ENCODE measurements at regions not wholly inside any gene's neighbourhood (a gene's known extent, or its start where the extent isn't known, plus 50 kb on each side); places are given as distances from the start of the nearest gene placed in this dataset.

DNA sequence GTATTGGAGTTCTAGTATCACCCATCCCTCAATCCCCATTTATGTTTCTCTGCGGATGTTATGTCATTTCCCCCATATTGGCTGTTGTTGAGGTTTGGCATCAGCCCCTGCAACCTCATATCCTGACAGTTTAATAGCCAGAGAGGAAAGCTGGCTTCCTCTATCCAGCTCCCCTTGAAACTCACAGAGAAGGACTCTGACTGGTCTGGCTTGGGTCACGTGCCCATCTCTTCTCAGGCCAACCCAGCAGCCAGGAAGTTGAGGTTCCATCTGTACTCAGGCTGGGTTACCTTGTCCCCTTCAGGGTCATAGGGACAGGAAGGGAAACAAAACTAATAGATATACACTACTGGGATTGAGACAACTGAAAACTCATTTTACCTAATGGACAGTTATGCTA is 148.0 kb upstream of the SLC14A2 start:
- POLR2A ChIA-PET (ENCODE audit: low non-redundant PET) = no interaction called here
- H3K4me3 ChIP-seq (ENCODE audit: low read depth, low read length, poor library complexity, severe bottlenecking) = no peak overlapping the region
- H3K27me3 ChIP-seq (replicated peaks; ENCODE audit: insufficient read depth, low read depth, low read length, poor library complexity) = no peaks in the 10 kb centered on the region
- intact Hi-C loops (cut with micrococcal nuclease; ENCODE audit: unreplicated experiment) = no loop called here
- no peaks in the 10 kb centered on the region for H3K4me1 ChIP-seq (ENCODE audit: insufficient read depth, low read length, poor library complexity, severe bottlenecking)
- no peaks in the 10 kb centered on the region for H3K9me3 ChIP-seq (ENCODE audit: low read depth, low read length, poor library complexity, severe bottlenecking)
- H3K36me3 ChIP-seq (ENCODE audit: insufficient read depth, low read length, poor library complexity, severe bottlenecking) = no peaks in the 10 kb centered on the region
- no peak for DNase-seq (ENCODE audit: low spot score)
- BruUV-seq (replicated peaks) = no TSS peak
- H3K27ac ChIP-seq (ENCODE audit: low read depth, low read length, poor library complexity, severe bottlenecking) = no peak overlapping the region
- CTCF ChIA-PET = no interaction called here
- TF ChIP-seq, protein P1, sequence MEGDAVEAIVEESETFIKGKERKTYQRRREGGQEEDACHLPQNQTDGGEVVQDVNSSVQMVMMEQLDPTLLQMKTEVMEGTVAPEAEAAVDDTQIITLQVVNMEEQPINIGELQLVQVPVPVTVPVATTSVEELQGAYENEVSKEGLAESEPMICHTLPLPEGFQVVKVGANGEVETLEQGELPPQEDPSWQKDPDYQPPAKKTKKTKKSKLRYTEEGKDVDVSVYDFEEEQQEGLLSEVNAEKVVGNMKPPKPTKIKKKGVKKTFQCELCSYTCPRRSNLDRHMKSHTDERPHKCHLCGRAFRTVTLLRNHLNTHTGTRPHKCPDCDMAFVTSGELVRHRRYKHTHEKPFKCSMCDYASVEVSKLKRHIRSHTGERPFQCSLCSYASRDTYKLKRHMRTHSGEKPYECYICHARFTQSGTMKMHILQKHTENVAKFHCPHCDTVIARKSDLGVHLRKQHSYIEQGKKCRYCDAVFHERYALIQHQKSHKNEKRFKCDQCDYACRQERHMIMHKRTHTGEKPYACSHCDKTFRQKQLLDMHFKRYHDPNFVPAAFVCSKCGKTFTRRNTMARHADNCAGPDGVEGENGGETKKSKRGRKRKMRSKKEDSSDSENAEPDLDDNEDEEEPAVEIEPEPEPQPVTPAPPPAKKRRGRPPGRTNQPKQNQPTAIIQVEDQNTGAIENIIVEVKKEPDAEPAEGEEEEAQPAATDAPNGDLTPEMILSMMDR (conservative IDR thresholded peaks at IDR 0.05; ENCODE audit: low read depth, low read length) = no peak
- no peak for TF ChIP-seq EZH2 (IDR thresholded peaks at IDR 0.05; ENCODE audit: borderline replicate concordance, low read depth, low read length, poor library complexity, severe bottlenecking)

DNA sequence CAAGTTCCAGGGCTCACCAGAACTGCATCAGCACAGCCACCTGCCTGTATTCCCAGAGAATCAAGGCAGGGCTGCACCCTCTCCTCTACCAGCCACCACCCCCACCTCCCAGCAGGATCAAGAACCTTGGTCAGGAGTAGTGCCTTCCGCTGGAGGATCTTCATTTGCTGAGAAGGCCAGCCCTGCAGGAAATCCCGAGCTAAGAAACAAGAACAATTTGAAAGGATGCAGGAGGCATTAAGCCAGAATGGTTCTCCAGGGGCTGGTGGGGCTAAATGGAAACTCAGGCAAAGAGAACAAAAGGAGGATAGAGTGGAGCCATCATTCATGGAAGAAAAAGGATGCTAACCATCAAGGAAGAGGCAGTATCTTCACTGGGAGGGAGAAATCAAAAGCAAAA is 147.3 kb upstream of the SLC14A2 start:
- POLR2A ChIA-PET (ENCODE audit: low non-redundant PET) = no interaction called here
- Histone ChIP-seq H3K4me1 (ENCODE audit: insufficient read depth, low read length, poor library complexity, severe bottlenecking) (no peaks in the 10 kb centered on the region), H3K4me3 (ENCODE audit: low read depth, low read length, poor library complexity, severe bottlenecking) (no peak overlapping the region), H3K9me3 (ENCODE audit: low read depth, low read length, poor library complexity, severe bottlenecking) (no peaks in the 10 kb centered on the region), H3K36me3 (ENCODE audit: insufficient read depth, low read length, poor library complexity, severe bottlenecking) (no peaks in the 10 kb centered on the region), H3K27ac (ENCODE audit: low read depth, low read length, poor library complexity, severe bottlenecking) (no peak overlapping the region), H3K27me3 (replicated peaks; ENCODE audit: insufficient read depth, low read depth, low read length, poor library complexity) (no peaks in the 10 kb centered on the region)
- intact Hi-C loops (cut with micrococcal nuclease; ENCODE audit: unreplicated experiment) = no loop called here
- TF ChIP-seq, protein P1 (conservative IDR thresholded peaks at IDR 0.05; ENCODE audit: low read depth, low read length) = no peak
- no peak for TF ChIP-seq EZH2 (IDR thresholded peaks at IDR 0.05; ENCODE audit: borderline replicate concordance, low read depth, low read length, poor library complexity, severe bottlenecking)
- DNase-seq (ENCODE audit: low spot score) = no peak
- CTCF ChIA-PET = no interaction called here
- BruUV-seq (replicated peaks) = no TSS peak

DNA sequence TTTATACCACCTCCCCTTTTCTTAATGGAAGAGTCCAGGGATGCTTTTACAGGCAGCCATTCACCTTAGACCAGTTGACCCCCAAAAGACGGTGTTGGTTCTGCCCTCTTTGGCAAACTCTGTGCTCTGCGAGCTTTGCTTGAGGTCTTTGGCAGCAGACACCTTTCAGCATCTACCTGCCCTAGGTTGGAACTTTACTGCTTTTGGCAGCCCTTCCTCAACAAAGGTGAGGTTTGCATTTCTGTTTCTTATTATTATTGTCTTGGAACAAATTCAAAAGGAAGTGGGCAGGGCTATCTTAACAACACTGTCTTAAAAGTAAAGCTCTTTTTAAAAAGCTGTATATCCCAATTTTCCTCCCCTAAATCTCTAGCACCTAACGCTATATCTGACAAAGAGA is 136.4 kb upstream of the SLC14A2 start:
- intact Hi-C loops (cut with micrococcal nuclease; ENCODE audit: unreplicated experiment) = no loop called here
- Histone ChIP-seq H3K9me3 (ENCODE audit: low read depth, low read length, poor library complexity, severe bottlenecking) (no peaks in the 10 kb centered on the region), H3K4me3 (ENCODE audit: low read depth, low read length, poor library complexity, severe bottlenecking) (no peak overlapping the region), H3K36me3 (ENCODE audit: insufficient read depth, low read length, poor library complexity, severe bottlenecking) (no peaks in the 10 kb centered on the region), H3K27me3 (replicated peaks; ENCODE audit: insufficient read depth, low read depth, low read length, poor library complexity) (peaks cover 35% of the 10 kb centered on the region), H3K27ac (ENCODE audit: low read depth, low read length, poor library complexity, severe bottlenecking) (no peak overlapping the region), H3K4me1 (ENCODE audit: insufficient read depth, low read length, poor library complexity, severe bottlenecking) (no peaks in the 10 kb centered on the region)
- BruUV-seq (replicated peaks) = no TSS peak
- ChIA-PET POLR2A (ENCODE audit: low non-redundant PET) (no interaction called here), CTCF (no interaction called here)
- DNase-seq (ENCODE audit: low spot score) = no peak
- TF ChIP-seq, protein P1 (conservative IDR thresholded peaks at IDR 0.05; ENCODE audit: low read depth, low read length) = no peak
- no peak for TF ChIP-seq EZH2 (IDR thresholded peaks at IDR 0.05; ENCODE audit: borderline replicate concordance, low read depth, low read length, poor library complexity, severe bottlenecking)

Data from A673 (cell line).